ENCODE measurements at regions not wholly inside any gene's neighbourhood (a gene's known extent, or its start where the extent isn't known, plus 50 kb on each side); places are given as distances from the start of the nearest gene placed in this dataset.

DNA sequence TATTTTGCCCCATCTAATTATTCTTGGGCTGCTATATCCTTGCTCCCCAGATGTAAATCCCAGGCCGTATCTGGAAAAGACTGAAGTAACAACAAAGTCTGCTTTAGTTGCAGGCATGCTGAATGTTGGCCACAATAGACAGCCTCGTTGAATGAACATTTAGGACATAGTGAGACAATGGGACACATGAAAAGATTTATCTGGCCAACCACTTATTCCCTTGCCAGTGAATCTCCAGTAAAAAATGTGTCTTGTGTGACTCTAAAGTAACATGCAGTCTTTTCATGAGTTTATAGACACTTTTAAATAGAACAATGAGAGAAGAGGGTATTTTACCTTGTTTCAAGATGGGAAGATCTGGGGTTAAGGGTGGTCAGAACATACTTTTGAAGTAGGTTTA, 60.2 kb upstream of the STXBP6 start:
- TF ChIP-seq, protein P1, sequence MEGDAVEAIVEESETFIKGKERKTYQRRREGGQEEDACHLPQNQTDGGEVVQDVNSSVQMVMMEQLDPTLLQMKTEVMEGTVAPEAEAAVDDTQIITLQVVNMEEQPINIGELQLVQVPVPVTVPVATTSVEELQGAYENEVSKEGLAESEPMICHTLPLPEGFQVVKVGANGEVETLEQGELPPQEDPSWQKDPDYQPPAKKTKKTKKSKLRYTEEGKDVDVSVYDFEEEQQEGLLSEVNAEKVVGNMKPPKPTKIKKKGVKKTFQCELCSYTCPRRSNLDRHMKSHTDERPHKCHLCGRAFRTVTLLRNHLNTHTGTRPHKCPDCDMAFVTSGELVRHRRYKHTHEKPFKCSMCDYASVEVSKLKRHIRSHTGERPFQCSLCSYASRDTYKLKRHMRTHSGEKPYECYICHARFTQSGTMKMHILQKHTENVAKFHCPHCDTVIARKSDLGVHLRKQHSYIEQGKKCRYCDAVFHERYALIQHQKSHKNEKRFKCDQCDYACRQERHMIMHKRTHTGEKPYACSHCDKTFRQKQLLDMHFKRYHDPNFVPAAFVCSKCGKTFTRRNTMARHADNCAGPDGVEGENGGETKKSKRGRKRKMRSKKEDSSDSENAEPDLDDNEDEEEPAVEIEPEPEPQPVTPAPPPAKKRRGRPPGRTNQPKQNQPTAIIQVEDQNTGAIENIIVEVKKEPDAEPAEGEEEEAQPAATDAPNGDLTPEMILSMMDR (IDR thresholded peaks at IDR 0.05; ENCODE audit: insufficient read depth, low read length, poor library complexity, severe bottlenecking): no peak
- TF ChIP-seq EZH2phosphoT487 (conservative IDR thresholded peaks at IDR 0.05; ENCODE audit: low read length): no peak
